ENCODE measurements at regions not wholly inside any gene's neighbourhood (a gene's known extent, or its start where the extent isn't known, plus 50 kb on each side); places are given as distances from the start of the nearest gene placed in this dataset.

DNA sequence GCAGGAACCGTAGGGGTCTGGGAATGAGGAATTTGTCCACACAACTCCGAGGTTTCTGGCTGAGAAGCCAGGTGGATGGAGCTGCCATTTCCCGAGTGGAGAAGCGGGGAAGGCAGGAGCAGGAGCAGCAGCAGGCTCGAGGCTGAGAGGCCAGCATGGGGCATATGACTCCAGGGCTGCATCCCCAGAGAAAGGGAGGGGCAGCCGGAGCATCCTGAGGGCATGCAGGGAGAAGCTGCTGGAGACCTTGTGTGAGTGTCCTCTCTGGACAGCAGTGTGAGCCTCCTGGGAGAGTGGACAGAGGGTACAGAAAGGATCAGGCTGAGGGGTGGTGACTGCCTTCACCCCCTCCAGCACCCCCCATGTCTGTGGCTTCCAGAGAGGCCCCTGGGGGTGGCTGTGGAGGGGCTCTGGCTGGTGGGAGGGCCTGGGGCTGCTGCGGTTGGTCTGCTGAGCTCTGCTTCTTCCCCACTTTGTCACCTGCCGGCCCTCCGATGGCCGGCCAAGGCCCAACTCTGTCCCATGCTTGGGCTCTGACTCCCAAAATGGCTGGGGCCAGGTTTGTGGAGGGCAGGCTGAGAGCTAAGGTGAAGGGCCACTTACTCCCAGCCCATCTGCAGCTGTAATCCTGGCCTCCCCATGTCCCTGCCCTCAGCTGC lies 633.1 kb downstream of the MATN1 start:
- Histone ChIP-seq H3K36me3 (ENCODE audit: insufficient read depth, low read length) (no peaks in the 10 kb centered on the region), H2AFZ (ENCODE audit: low read depth, low read length) (no peak overlapping the region), H3K4me1 (ENCODE audit: insufficient read depth, low read length) (peaks cover 6% of the 10 kb centered on the region), H3K9me3 (ENCODE audit: insufficient read depth, low read depth, low read length) (peaks cover 20% of the 10 kb centered on the region), H3K27ac (ENCODE audit: low read depth, low read length) (no peak overlapping the region), H3K9ac (ENCODE audit: low read length) (no peak overlapping the region), H4K20me1 (ENCODE audit: insufficient read depth, low read length) (no peaks in the 10 kb centered on the region), H3K27me3 (ENCODE audit: insufficient read depth, low read length) (no peaks in the 10 kb centered on the region), H3K79me2 (ENCODE audit: insufficient read depth, low read length) (no peaks in the 10 kb centered on the region), H3K4me2 (ENCODE audit: low read length) (no peak overlapping the region), H3K4me3 (ENCODE audit: insufficient read depth, low read depth, low read length) (no peak overlapping the region)
- Mint-ChIP-seq H3K36me3 (ENCODE audit: low read depth, unreplicated experiment) (peaks cover 2% of the 10 kb centered on the region), H3K9me3 (ENCODE audit: unreplicated experiment) (peaks cover 36% of the 10 kb centered on the region), H3K27me3 (ENCODE audit: low read depth, unreplicated experiment) (peaks cover 22% of the 10 kb centered on the region), H3K27ac (ENCODE audit: unreplicated experiment) (no peak overlapping the region), H3K4me3 (ENCODE audit: unreplicated experiment) (no peak overlapping the region), H3K4me1 (ENCODE audit: low read depth, unreplicated experiment) (peaks cover 3% of the 10 kb centered on the region)
- no peak for FAIRE-seq
- TF ChIP-seq CTCF (IDR thresholded peaks at IDR 0.05; ENCODE audit: insufficient read depth, low read depth, low read length): no peak
- TF ChIP-seq EZH2 (IDR thresholded peaks at IDR 0.05; ENCODE audit: insufficient read depth, low read length): no peak
- DNase-seq (ENCODE audit: low read depth): no peak

DNA sequence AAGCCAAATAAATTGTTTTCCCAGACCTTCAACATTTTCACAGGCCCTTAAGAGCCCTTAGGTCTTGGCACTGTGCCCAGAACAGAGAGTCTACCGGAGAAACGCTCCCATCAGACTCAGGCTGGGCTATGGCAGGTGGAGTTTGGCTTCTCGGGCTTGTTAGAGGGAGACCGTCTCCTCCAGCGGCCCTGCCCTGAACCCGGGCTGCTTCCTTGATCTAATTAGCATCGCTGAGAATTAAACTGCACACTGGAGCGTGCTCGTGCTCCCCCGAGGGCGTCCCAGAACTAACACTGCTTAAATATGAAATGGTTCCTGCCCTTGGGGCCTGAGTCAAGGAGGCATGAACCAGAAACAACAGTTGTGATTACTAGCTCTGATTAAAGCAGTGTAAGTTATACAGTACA lies 634.4 kb downstream of the MATN1 start:
- peaks cover 2% of the 10 kb centered on the region for H3K36me3 Mint-ChIP-seq (ENCODE audit: low read depth, unreplicated experiment)
- H3K27me3 ChIP-seq (ENCODE audit: insufficient read depth, low read length): no peaks in the 10 kb centered on the region
- no peak for FAIRE-seq

More for the DNA sequence above, 634.4 kb downstream of the MATN1 start:
- Mint-ChIP-seq H3K4me3 (ENCODE audit: unreplicated experiment) (no peak overlapping the region), H3K9me3 (ENCODE audit: unreplicated experiment) (peaks cover 36% of the 10 kb centered on the region), H3K4me1 (ENCODE audit: low read depth, unreplicated experiment) (peaks cover 13% of the 10 kb centered on the region), H3K27ac (ENCODE audit: unreplicated experiment) (no peak overlapping the region), H3K27me3 (ENCODE audit: low read depth, unreplicated experiment) (peaks cover 22% of the 10 kb centered on the region)
- H3K4me1 ChIP-seq (ENCODE audit: insufficient read depth, low read length): peaks cover 19% of the 10 kb centered on the region
- no peaks in the 10 kb centered on the region for H3K79me2 ChIP-seq (ENCODE audit: insufficient read depth, low read length)
- no peak overlapping the region for H3K27ac ChIP-seq (ENCODE audit: low read depth, low read length)
- H3K9ac ChIP-seq (ENCODE audit: low read length): no peak overlapping the region
- H2AFZ ChIP-seq (ENCODE audit: low read depth, low read length): no peak overlapping the region
- no peak for DNase-seq (ENCODE audit: low read depth)
- TF ChIP-seq CTCF (IDR thresholded peaks at IDR 0.05; ENCODE audit: insufficient read depth, low read depth, low read length): no peak
- H4K20me1 ChIP-seq (ENCODE audit: insufficient read depth, low read length): no peaks in the 10 kb centered on the region
- peaks cover 20% of the 10 kb centered on the region for H3K9me3 ChIP-seq (ENCODE audit: insufficient read depth, low read depth, low read length)
- no peaks in the 10 kb centered on the region for H3K36me3 ChIP-seq (ENCODE audit: insufficient read depth, low read length)
- H3K4me2 ChIP-seq (ENCODE audit: low read length): no peak overlapping the region
- H3K4me3 ChIP-seq (ENCODE audit: insufficient read depth, low read depth, low read length): no peak overlapping the region
